Pulmonary artery endothelial cell (primary cell): ENCODE measurements at regions not wholly inside any gene's neighbourhood (a gene's known extent, or its start where the extent isn't known, plus 50 kb on each side); places are given as distances from the start of the nearest gene placed in this dataset.
"Not testable (repeated sequence)": the region's sequence is repeated elsewhere in the genome, so short reads cannot be mapped to it uniquely, and the experiment has no call there.

ENCODE experiments used
- DNase-seq: peaks from one replicate; pipeline ENCODE4 v3.0.0-alpha.2; 2011; ENCODE audit warnings: low read depth, low spot score

DNA sequence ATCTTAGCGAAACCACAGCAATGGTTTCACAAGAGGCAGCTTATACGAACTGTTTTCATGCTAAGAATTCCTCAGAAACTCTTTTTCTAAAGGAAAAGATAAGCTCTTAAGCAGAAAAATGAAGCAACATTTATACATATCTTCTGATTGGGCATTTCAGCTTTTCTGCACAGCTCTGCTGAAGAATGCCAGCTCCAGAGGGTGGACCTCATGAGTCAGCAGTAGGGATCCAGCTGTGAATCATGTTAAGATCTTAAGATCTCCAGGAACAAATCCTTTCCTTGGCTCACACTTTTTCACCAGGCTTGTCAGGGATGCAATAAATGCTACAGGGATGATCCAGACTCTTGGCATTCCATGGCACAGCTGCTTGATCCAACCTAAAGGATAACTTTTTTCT is 477.1 kb upstream of the CCDC196 start:
- DNase-seq: no peak

DNA sequence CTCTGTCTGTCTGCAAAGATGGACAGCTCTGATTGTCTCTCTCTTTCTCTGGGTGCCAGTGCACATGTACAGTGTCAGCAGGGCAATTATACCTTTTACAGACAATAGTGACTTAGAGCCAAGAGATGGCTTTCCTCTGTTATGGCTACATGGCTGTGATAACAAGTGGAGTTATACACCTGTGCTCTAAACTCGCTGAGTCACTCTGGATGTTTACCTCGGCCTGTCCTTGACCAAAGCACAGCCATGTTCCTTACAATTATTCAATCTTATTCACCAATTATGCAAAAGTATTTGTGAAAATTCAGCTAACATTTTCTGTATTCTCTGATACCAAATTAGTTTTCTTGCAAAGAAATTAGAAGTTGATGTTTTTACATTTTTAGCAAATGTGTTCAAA is 475.5 kb upstream of the CCDC196 start:
- DNase-seq: no peak

DNA sequence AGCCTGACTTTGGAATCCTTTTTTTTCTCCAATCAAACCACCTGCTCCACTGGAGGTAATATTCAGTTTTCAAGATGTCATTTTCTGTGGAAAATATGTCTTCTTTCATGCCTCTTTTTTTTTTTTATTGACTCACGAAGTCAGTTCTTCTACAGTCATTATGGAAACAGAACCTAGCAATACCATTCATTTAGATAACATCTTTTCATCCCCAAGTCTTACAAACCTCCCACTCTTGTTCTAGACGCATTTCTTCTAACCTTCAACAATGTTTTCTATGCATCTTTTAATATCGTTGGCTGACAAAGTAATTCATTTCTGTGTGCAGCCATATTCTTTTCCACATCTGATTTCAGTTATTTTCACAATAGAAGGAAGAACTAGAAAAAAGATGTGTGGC is 474.3 kb upstream of the CCDC196 start:
- no peak for DNase-seq

DNA sequence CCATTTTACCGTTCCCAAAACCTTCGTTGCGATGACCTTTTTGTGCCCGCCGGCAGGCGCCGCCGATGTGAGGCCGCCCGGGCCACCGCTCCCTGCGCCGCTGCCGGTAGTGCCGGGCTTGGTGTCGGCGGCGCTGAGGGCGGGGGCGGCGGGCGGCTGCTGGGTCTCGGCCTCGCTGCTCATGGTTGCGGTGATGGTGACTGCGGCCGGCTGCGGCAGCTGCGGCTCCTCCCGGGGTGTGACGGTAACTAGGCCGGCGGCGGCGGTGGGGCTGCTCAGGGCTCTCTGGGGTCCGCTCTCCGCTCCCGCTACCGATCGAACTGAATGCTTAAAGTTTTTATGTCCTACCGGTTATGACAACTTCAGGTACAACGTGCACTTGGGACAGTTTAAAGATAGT is 472.6 kb upstream of the CCDC196 start:
- not testable (repeated sequence) for DNase-seq

DNA sequence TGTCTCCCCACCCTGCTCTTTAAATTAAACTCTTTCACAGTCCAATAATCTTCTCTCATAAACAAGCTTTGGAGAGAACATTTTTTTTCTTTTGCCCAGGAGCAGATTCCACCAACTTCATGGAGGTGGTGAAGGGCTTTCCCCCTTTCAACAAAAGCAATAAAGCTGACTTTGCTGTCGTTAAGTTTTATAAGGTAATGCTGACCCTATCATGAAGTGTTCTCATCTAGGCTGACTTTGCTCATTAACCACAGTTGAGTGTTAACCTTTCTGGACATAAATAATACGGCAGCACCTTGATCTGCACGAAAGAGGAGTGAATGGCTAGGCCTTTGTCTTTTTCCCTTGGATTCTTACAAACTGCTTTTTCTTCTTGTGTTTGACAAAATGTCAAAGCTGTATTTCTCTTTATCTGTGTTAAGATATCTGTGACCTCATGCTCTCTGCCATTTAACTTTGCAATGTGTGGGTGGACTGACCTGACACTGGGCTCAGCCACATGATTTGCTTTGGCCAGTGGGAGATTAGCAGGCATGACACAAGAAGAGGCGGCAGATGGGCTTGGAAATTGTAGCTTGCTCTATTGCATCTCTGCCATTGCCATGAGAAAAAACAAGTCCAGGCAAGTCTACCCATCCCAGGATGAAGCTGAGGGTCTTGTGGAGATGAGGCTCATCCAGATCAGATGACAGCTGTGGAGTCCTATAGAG is 470.9 kb upstream of the CCDC196 start:
- DNase-seq: no peak

DNA sequence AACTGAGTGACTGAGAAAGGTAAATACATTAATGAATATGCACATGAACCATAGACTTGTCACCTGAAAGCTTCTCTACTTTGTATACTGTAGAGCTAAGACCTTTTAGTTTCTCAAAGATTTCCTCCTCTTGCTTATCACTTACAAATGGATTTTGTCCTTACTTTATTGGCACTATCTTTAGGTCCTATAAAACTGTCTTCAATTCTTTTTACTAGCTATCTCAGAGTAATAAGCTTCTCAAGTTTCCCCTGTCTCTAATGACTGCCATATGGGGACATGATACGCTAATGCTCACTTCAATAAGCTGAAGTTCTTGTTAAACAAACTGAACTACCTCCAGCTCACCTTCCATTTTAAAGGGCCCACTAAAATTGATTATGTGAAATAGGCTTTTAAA is 468.2 kb upstream of the CCDC196 start:
- DNase-seq: no peak

DNA sequence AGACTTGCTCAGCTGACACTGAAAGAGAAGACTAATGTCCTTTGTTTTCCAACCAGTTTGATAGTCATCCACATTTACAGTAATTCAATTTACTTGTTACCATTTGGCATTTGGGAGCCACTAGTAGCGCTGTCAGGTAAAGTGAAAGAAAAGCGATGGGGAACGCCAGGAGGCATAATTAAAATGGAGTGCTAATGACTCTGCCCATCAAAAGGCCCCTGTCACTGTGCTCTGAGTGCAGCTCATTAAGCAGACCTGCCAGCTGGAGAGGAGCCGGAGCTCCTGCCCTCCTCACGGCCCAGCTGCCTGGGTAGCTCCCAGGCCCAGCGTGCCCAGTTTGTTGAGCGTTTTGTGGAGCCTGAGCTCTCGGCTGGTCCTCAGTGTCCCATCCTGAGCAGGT is 463.6 kb upstream of the CCDC196 start:
- DNase-seq: no peak

DNA sequence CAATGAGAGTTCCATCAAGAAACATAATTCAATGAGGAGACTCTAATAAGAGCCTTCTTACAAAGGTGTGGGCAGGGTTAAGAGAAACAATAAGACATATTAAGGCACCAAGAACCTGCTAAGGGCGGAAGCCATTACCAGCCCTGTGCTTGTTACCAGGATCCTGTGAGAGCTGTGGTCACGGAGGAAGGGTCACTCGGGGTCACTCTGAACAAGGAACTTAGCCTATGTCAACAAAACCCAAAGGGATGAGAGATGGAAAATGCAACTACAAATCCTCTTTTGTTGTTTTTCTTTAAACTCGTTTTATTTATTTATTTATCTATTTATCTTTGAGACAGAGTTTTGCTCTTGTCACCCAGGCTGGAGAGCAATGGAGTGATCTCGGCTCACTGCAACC is 460.4 kb upstream of the CCDC196 start:
- DNase-seq: no peak

DNA sequence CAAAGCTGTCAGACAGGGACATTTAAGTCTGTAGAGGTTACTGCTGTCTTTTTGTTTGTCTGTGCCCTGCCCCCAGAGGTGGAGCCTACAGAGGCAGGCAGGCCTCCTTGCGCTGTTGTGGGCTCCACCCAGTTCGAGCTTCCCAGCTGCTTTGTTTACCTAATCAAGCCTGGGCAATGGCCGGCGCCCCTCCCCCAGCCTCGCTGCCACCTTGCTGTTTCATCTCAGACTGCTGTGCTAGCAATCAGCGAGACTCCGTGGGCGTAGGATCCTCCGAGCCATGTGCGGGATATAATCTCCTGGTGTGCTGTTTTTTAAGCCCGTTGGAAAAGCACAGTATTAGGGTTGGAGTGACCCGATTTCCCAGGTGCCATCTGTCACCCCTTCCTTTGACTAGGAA is 454.2 kb upstream of the CCDC196 start:
- not testable (repeated sequence) for DNase-seq

DNA sequence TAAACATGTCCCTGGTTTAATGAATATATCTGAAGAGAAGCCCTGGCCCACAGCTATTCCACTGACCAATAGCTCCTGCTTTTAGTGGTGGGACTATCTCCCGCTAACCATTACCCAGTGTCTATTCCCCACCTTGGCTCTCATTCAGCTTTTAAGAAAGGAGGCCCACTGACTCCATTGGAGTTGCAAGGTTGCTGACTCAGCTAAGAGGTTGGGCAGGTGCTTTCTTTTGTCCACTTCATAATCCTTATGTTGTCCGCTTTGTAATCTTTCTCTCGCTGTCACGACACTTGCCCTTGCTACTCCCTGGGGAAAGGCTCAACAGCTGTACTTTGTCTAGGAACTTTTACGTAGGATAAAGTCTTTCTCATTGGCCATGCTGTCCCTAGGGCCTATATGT is 453.4 kb upstream of the CCDC196 start:
- no peak for DNase-seq

DNA sequence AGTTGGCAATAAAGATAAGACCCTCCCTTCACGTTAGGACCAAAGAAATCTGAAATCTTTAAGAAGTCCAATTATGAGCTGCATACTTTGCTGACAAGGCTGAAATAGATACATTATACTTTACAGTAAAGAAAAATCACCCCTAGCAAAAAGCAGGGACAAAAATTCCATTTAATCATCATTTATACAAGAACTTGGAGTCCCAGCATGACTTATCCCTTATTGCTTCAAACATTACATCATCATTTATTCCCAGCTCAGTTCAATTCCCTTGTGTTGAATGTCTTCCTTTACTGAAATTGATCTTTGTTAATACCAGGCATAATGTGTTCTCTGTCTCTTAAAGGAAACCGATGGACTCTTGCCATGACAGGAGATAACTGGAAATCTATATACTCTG is 449.6 kb upstream of the CCDC196 start:
- DNase-seq: no peak

DNA sequence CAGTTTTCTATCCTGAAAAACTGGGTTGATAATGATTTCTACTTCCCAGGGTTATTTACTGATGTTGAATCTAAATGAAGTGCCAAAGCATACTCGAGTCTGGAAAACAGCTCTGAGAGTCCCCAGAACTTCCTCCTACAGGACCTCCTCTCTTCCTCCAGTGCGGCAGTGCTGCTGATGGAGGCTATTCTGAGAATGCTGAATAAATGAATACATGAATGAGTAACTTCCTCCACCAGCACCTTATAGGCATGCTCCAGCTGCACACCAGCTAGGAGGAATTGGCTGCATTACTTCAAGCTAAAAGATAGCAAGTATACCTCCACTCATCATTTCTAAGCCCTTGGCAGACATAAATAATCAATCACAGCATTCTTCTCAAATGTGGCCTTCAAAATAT is 448.8 kb upstream of the CCDC196 start:
- DNase-seq: no peak

DNA sequence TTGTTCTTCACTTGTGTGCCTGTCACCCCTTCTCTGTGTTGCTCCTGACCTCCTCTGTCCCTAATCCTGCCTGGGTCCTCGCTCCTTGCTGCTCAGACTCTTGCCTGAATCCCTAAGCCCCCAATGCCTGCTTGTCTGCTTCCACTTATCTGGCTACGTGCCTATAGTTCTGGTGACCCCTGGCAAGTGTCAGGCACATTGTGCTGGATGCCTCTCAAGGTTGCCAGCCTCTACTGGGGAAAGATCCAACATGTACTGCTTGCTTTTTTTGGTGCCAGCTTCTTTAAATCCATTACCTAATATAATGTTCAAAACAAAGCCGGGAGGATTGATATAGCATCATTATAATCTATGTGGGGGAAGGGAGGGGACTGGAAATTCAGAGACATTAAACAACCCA is 448.0 kb upstream of the CCDC196 start:
- DNase-seq: no peak

DNA sequence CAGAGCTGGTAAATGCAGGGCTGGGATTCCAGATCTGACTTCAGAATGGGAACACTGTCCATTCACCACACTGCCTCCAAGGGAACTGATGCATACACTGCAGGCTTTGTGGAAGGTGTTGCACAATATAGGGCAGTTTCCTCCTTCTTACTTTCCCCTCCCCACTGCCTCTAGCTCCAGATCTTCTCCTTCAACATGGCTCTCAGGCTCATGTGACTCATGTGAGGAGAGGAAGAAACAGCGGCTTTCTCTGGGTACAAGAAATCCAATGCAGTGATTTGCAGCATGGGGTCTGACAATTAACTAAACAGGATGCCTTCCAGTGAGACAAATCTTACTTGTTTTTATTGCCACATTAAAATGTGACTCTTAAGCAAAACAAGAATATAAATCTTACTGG is 447.6 kb upstream of the CCDC196 start:
- DNase-seq: no peak

DNA sequence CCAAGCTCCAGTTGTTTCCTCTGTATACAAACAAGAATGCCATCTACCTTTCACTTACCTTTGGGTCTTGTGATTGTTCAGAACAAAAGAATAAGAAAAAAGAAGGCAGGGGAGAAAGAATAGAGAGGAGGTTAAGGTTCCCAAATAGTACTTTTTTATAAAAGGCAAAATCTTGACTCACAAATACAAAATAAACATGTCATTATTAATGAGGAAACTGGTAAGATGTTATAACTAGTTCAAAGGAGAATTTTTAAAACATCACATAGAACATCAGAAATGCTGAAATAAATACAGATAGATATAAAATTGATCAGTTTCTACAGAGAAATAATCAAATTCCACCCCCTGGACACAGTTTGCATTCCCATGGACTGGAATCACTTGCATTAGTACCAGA is 446.7 kb upstream of the CCDC196 start:
- no peak for DNase-seq

DNA sequence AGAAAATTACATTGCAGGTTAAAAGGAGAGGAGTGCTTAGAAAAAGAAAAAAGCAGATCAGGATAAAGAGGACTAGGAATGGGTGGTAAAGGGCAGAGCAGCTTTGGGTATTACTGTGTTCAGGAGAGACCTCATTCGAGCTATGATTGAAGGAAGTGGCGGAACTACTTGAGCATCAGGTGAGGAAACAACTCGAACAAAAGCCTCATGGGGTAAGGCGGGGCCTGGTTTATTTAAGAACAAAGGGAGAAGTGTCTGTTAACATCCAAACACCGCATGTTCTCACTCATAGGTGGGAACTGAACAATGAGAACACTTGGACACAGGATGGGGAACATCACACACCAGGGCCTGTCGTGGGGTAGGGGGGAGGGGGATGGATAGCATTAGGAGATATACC is 444.6 kb upstream of the CCDC196 start:
- DNase-seq: no peak

DNA sequence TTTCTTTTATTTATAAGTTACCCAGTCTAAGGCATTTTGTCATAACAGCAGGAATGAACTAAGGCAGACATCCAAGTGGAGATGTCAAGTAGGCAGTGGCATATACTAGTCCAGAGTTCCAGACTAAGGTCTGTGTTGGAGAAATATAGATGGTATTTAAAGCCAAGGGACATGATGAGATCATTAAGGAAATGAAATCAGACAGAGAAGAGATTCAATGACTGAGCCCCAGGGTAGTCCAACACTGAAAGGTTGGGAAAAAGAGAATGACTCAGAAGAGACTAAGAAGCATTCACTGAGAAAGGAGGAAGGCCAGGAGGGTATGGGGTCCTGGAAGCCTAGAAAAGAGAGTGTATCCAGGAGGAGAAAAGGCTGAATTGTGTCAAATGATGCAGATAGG is 442.2 kb upstream of the CCDC196 start:
- no peak for DNase-seq

DNA sequence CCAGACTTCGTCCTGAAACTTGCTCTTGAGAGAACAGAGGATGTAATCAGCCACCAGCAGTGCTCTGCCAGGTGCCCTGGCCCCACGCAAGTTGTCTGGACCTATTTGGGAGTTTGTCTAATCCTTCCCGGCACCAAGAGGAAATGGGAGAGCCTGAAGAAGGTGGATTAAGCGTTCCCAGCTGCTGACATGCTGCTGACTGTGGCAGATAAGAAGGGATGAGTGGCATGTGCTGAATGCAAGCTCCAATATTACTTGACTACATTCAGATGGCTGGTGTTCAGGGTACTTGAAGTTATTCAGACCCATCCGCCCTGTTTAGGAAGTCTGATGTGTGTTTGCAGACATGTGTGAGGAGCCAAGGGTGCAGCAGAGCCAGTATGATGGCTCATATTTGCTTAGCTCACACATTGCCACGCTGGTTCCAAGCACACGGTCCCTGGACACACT is 440.6 kb upstream of the CCDC196 start:
- peak; percentile 43 for DNase-seq

DNA sequence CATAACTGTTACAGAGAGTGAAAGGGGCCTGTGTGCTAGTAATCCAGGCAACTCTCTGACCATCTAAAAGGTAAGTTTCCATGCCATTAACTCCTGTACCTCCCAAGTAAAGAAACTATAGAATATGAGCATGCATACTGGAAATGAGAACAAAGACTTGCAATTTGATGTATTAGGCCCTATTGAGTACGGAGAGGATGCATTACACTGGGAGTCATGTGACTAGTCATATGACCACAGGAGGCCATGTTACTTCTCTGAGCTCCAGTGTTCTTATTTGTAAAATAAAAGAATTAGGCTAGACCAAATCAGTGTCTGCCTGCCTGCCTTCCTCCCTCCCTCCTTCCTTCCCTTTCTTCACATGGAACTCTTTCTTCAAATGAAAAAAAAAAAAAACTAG is 440.1 kb upstream of the CCDC196 start:
- no peak for DNase-seq

DNA sequence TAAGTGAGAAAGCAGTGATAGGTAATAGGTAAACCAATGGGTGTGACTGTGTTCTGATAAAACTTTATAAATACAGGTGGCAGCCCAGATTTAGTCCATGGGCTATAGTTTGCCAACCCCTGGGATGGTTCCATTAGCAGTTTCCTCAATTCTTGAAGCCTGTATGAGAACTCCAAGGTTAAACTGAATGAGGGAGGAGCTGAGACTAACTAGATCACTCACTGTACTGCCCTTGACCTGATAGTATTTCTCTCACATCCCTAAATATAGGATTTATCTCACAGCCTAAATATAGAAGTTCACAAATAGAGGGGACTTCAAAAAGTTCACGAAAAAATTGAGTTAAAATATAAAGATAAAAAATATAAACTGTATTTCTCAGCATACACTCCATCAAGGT is 439.6 kb upstream of the CCDC196 start:
- DNase-seq: no peak

DNA sequence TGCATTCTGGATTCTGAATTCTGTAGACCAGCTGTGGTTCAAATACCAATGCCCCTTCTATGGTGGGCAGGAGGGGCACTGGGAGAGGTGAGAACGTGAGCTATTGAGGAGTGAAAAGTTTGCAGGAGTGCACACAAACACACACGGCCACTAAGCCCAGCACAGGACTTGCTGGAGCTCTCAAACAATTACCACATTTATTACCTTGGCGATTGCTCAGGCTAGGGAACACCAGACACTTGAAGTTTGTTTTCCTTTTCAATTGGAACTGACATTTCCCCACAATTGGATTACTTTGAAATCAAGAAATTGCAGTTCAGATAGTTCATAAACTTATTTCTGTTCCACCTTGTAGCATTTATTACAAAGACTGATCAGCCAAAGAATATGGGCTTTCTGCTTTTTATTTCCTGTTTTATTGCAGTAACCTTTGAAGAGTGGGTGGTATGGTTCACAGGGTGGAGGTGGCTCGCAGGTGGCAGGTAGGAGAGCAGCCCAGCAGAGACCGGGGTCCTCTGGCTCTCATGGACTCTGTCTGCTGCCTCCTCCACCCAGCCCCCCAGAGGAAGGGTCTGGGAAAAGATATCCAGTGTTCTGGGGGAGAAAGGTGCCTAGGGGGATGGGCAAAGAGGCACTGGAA is 429.8 kb upstream of the CCDC196 start:
- DNase-seq: no peak

DNA sequence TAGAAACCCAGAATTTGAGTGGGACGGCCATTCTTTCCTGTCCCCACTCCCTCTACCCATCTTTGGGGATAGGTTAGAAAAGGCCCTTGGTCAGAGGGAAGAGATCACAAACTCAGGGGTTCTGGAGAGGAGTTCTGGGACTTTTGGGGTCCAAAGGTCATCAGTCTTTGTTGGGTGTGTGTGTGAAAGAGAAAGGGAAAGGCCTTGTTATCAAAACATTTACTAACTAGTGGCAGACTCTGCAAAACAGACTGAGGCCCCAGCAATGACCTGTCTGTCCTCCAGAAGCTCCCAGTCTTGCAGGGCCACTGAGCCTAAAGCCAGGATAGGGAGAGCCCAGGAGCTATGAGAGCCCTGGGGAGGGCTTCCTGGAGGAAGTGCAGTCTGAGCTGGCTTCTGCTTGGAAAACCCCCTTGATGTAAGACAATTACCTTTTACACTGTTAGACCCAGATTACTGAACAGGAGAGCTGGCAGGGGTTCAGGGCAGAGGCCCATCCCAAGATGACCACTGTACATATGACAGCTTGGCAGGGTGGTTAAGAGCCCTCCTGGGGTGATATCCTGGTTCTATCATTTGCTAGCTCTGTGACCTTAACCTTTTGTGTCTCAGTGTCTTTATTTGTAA is 429.1 kb upstream of the CCDC196 start:
- DNase-seq: no peak

DNA sequence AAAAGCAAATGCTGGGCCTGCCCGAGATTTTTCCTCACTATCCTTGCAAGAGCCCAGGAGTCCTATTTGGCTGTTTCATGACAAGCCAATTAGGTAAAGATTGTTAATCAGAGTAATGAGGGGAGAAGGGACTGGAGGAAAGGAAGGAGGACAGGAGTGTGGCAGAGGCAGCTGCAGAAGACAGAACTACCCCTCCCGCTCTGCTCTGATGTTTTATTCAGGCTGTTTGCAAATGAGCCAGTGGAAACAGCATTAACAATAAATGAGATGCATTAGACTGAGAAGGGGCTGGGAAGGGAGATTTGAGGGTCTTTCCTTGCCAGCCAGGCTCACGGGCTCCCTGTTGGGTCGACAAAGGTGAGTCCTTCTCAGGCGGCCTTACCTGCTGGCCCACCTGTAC is 421.0 kb upstream of the CCDC196 start:
- no peak for DNase-seq
